ENCODE measurements at regions not wholly inside any gene's neighbourhood (a gene's known extent, or its start where the extent isn't known, plus 50 kb on each side); places are given as distances from the start of the nearest gene placed in this dataset.

GRCh38 chr16:65843941-65844340 is 522.5 kb upstream of the CDH5 start:
- 62 to 81% (median 77%) methylated on average over 2 of the region's 2 CpGs for WGBS, 5 donors
- no peak overlapping the region for H3K4me3 ChIP-seq
- DNase-seq, result no peak
- intact Hi-C loops (cut with DNase I; ENCODE audit: low total_unique reads), result no loop called here
- TF ChIP-seq EP300 (IDR thresholded peaks at IDR 0.05), result no peak
- TF ChIP-seq POLR2A (IDR thresholded peaks at IDR 0.05), result no peak
- TF ChIP-seq, protein P1, sequence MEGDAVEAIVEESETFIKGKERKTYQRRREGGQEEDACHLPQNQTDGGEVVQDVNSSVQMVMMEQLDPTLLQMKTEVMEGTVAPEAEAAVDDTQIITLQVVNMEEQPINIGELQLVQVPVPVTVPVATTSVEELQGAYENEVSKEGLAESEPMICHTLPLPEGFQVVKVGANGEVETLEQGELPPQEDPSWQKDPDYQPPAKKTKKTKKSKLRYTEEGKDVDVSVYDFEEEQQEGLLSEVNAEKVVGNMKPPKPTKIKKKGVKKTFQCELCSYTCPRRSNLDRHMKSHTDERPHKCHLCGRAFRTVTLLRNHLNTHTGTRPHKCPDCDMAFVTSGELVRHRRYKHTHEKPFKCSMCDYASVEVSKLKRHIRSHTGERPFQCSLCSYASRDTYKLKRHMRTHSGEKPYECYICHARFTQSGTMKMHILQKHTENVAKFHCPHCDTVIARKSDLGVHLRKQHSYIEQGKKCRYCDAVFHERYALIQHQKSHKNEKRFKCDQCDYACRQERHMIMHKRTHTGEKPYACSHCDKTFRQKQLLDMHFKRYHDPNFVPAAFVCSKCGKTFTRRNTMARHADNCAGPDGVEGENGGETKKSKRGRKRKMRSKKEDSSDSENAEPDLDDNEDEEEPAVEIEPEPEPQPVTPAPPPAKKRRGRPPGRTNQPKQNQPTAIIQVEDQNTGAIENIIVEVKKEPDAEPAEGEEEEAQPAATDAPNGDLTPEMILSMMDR (IDR thresholded peaks at IDR 0.05), result no peak
- TF ChIP-seq POLR2AphosphoS5 (IDR thresholded peaks at IDR 0.05), result no peak
- H3K9me3 ChIP-seq, result no peaks in the 10 kb centered on the region
- H3K27ac ChIP-seq, result no peak overlapping the region
- no peaks in the 10 kb centered on the region for H3K36me3 ChIP-seq
- H3K27me3 ChIP-seq, result no peaks in the 10 kb centered on the region
- H3K4me1 ChIP-seq, result no peaks in the 10 kb centered on the region

- TF ChIP-seq POLR2A (IDR thresholded peaks at IDR 0.05), result no peak
- no peak for TF ChIP-seq POLR2AphosphoS5 (IDR thresholded peaks at IDR 0.05)
- TF ChIP-seq EP300 (IDR thresholded peaks at IDR 0.05), result no peak
- TF ChIP-seq, protein P1 (IDR thresholded peaks at IDR 0.05), result no peak
- WGBS, 5 donors, result 73 to 89% (median 80%) methylated on average over 1 of the region's 1 CpG
- no peaks in the 10 kb centered on the region for H3K36me3 ChIP-seq
- H3K27me3 ChIP-seq, result no peaks in the 10 kb centered on the region
- no peak overlapping the region for H3K27ac ChIP-seq
- no peaks in the 10 kb centered on the region for H3K4me1 ChIP-seq
- no peak for DNase-seq
- no peaks in the 10 kb centered on the region for H3K9me3 ChIP-seq
- intact Hi-C loops (cut with DNase I; ENCODE audit: low total_unique reads), result no loop called here
- no peak overlapping the region for H3K4me3 ChIP-seq
These were observed 524.4 kb upstream of the CDH5 start for GRCh38 chr16:65842067-65842466.

DNA sequence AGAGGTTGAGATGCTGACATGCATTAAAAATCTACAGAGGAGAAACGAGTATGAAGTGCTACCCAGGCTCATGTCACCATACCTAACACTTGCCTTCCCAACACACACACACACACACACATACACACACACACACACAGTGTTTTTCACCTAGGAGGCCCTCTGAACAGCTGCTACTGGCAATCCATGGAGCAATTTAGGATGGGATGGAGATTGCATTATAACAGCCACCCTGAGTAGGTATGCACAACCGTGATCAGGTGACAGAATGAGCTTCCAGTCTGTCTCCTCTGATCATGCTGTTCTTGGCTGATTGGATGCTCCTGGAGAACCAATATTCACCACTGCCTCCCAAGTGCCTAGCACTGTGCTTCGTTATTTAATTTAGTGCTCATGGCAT is 528.5 kb upstream of the CDH5 start:
- no peak for TF ChIP-seq POLR2AphosphoS5 (IDR thresholded peaks at IDR 0.05)
- TF ChIP-seq EP300 (IDR thresholded peaks at IDR 0.05), result no peak
- TF ChIP-seq POLR2A (IDR thresholded peaks at IDR 0.05), result no peak
- TF ChIP-seq, protein P1 (IDR thresholded peaks at IDR 0.05), result no peak
- no peaks in the 10 kb centered on the region for H3K9me3 ChIP-seq
- no peak for DNase-seq
- no peak overlapping the region for H3K4me3 ChIP-seq
- no peaks in the 10 kb centered on the region for H3K36me3 ChIP-seq
- no peak overlapping the region for H3K27ac ChIP-seq
- intact Hi-C loops (cut with DNase I; ENCODE audit: low total_unique reads), result no loop called here
- WGBS, 5 donors, result 62 to 72% (median 64%) methylated on average over 3 of the region's 3 CpGs
- no peaks in the 10 kb centered on the region for H3K4me1 ChIP-seq
- H3K27me3 ChIP-seq, result no peaks in the 10 kb centered on the region

DNA sequence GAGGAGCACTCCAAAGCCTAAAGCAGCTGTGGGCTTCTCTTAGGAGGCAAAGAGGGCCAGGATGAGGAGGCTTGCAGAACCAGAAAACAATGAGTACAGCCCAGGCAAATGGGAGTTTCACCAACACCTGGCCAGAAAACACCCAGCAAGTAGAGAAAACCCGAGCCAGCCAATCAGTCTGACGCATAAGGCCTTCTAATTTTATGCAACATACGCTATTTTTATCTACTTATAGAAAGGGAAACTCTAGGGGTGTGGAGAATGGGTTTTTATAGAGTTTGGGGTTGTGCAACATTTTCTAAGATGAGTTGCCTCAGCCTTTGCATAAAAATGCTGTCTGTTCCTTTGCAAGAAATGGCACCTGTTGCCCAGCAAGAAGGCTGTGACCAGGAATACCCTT is 529.0 kb upstream of the CDH5 start:
- H3K27ac ChIP-seq, result no peak overlapping the region
- H3K9me3 ChIP-seq, result no peaks in the 10 kb centered on the region
- intact Hi-C loops (cut with DNase I; ENCODE audit: low total_unique reads), result no loop called here
- DNase-seq, result no peak
- TF ChIP-seq, protein P1 (IDR thresholded peaks at IDR 0.05), result no peak
- no peak overlapping the region for H3K4me3 ChIP-seq
- WGBS, 5 donors, result 72 to 81% (median 75%) methylated on average over 3 of the region's 3 CpGs
- no peaks in the 10 kb centered on the region for H3K27me3 ChIP-seq
- no peaks in the 10 kb centered on the region for H3K36me3 ChIP-seq
- no peaks in the 10 kb centered on the region for H3K4me1 ChIP-seq

- TF ChIP-seq POLR2A (IDR thresholded peaks at IDR 0.05), result no peak
- TF ChIP-seq POLR2AphosphoS5 (IDR thresholded peaks at IDR 0.05), result no peak
- TF ChIP-seq EP300 (IDR thresholded peaks at IDR 0.05), result no peak
- TF ChIP-seq, protein P1 (IDR thresholded peaks at IDR 0.05), result no peak
- Histone ChIP-seq H3K9me3 (no peaks in the 10 kb centered on the region), H3K27ac (no peak overlapping the region), H3K27me3 (no peaks in the 10 kb centered on the region), H3K36me3 (no peaks in the 10 kb centered on the region), H3K4me1 (no peaks in the 10 kb centered on the region), H3K4me3 (no peak overlapping the region)
- intact Hi-C loops (cut with DNase I; ENCODE audit: low total_unique reads), result no loop called here
- DNase-seq, result no peak
These were observed 531.8 kb upstream of the CDH5 start for GRCh38 chr16:65834688-65835087.
